Breast epithelium (tissue), 4 donors: ENCODE measurements at regions not wholly inside any gene's neighbourhood (a gene's known extent, or its start where the extent isn't known, plus 50 kb on each side); places are given as distances from the start of the nearest gene placed in this dataset.

Experiments
- DNase-seq, 2 donors: peaks; one replicate each; pipeline ENCODE4 v3.0.0-alpha.2; 2019; ENCODE audit warnings: low spot score in 2 of 2
- H3K27ac ChIP-seq, 2 donors: fragments of 200-600 bp; sonication (generic) in 1 of 2; one replicate each; pipeline ENCODE4 v1.5.1; 2016 to 2019; ENCODE audit warnings: mild to moderate bottlenecking in 1 of 2
- H3K27me3 ChIP-seq, 2 donors: fragments of 200-600 bp; sonication (generic) in 1 of 2; one replicate each; pipeline versions ENCODE4 v1.5.1 to v1.6.0; 2017 to 2019; ENCODE audit warnings: control low read depth in 1 of 2, mild to moderate bottlenecking in 1 of 2
- H3K36me3 ChIP-seq: fragments of 200-600 bp; one replicate; pipeline ENCODE4 v1.5.1; 2019
- H3K4me1 ChIP-seq, 2 donors: fragments of 200-600 bp; sonication (generic); one replicate each; pipeline ENCODE4 v1.5.1; 2016 to 2019; ENCODE audit warnings: control low read depth in 1 of 2
- H3K4me3 ChIP-seq, 3 donors: fragments of 200-600 bp; sonication (generic); 1 replicate in 2 of 3; 2 replicates in 1 of 3; pipeline ENCODE4 v1.5.1; 2016 to 2019; ENCODE audit warnings: mild to moderate bottlenecking in 3 of 3, moderate library complexity in 2 of 3
- H3K9me3 ChIP-seq, 2 donors: fragments of 200-600 bp; sonication (generic) in 1 of 2; one replicate each; pipeline ENCODE4 v1.5.1; 2016 to 2019; ENCODE audit warnings: control low read depth in 1 of 2
- POLR2A ChIP-seq: fragments of 450-650 bp; IDR thresholded peaks from one replicate; pipeline ENCODE4 v1.6.1; 2016; ENCODE audit warnings: antibody characterized with exemption, mild to moderate bottlenecking, moderate library complexity
- POLR2AphosphoS5 ChIP-seq, 3 donors: sonication (generic); formaldehyde crosslinking; IDR thresholded peaks; one replicate each; pipeline ENCODE4 v1.6.1; 2017; ENCODE audit warnings: antibody characterized with exemption in 3 of 3
- intact Hi-C: fragments of 100-400 bp; cut with DNase I; formaldehyde crosslinking; loops from one replicate; pipeline ENCODE4 v1.15.1; 2023; ENCODE audit warnings: low total_unique reads
- TF ChIP-seq, protein P1 (sequence below), 3 donors: fragments of 450-650 bp; IDR thresholded peaks; one replicate each; pipeline ENCODE4 v1.5.1; 2016 to 2017; ENCODE audit warnings: antibody characterized with exemption in 3 of 3, mild to moderate bottlenecking in 3 of 3, moderate library complexity in 3 of 3

DNA sequence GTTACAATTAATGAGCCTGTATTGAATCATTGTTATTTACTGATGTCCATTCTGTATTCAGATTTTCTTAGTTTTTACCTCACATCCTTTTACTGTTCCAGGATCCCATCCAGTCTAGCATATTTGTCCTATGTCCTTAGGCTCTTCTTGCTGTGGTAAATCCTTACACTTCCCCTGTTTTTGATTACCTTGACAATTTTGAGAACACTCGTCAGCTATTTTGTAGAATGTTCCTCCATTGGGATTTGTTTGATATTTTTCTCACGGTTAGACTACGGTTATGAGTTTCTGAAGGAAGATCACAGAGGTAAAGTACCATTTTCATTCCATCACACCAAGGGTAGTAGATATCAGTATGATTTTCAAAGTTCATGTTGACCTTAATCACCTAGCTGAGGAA is 202.3 kb downstream of the AKAIN1 start:
- H3K36me3 ChIP-seq: no peaks in the 10 kb centered on the region
- intact Hi-C loops: no loop called here
- no peak for TF ChIP-seq POLR2A
- TF ChIP-seq, protein P1, sequence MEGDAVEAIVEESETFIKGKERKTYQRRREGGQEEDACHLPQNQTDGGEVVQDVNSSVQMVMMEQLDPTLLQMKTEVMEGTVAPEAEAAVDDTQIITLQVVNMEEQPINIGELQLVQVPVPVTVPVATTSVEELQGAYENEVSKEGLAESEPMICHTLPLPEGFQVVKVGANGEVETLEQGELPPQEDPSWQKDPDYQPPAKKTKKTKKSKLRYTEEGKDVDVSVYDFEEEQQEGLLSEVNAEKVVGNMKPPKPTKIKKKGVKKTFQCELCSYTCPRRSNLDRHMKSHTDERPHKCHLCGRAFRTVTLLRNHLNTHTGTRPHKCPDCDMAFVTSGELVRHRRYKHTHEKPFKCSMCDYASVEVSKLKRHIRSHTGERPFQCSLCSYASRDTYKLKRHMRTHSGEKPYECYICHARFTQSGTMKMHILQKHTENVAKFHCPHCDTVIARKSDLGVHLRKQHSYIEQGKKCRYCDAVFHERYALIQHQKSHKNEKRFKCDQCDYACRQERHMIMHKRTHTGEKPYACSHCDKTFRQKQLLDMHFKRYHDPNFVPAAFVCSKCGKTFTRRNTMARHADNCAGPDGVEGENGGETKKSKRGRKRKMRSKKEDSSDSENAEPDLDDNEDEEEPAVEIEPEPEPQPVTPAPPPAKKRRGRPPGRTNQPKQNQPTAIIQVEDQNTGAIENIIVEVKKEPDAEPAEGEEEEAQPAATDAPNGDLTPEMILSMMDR (IDR thresholded peaks at IDR 0.05): no peak
- no peak for TF ChIP-seq POLR2AphosphoS5 (IDR thresholded peaks at IDR 0.05)
- H3K27ac ChIP-seq: no peak overlapping the region
- no peaks in the 10 kb centered on the region for H3K27me3 ChIP-seq
- peaks cover 12 to 38% of the 10 kb centered on the region in 2 donors for H3K9me3 ChIP-seq
- H3K4me3 ChIP-seq: no peak overlapping the region
- DNase-seq: no peak
- H3K4me1 ChIP-seq: no peaks in the 10 kb centered on the region

DNA sequence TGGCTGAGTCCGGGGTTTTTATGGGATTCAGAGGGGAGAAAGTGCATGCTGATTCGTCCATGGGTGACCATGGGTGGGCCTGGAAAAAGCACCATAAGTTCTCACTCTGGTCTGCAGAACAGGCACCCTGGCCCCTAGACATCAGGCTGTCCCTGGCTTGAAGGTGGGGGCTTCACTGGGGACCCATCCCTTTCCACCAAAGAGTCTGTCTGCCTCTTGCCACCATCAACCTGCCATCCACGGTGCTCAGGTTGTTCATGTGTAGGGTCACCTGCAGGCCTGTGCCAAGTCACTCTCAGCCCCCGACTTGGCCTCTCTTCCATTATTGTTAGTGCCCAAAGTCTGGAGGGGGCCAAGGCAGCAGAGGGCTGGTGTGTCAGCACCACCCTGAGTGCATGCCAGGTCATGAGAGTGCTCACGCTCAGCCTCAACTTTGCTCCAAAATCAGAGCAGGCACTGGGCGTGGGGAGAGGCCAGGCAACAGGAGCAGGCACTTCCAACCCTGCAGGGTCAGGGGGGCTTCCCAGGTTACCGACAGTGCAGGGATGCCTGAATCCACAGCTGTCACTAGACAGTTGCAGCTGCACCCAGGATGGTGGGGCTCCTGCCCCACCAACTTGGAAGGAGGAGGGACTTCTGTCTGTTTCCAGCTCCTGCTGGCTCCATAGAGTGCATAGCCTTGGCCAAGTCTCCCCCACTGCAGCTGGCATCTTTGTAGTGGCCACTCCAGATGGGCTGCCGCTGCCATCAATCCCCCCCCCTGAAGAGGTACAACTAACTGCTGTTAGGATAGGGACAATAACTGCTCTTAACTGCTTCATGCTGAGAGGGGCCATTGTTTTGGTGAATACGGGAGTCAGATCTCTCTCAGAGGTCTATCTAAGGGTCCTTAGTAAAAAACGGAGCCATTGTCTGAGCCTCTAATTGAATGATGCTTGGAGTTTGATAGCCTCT is 209.3 kb downstream of the AKAIN1 start:
- TF ChIP-seq, protein P1 (IDR thresholded peaks at IDR 0.05): no peak
- TF ChIP-seq POLR2A (no peak), POLR2AphosphoS5 (IDR thresholded peaks at IDR 0.05) (no peak)
- H3K4me1 ChIP-seq: no peaks in the 10 kb centered on the region
- H3K4me3 ChIP-seq: no peak overlapping the region
- H3K27me3 ChIP-seq: no peaks in the 10 kb centered on the region
- H3K9me3 ChIP-seq: peaks cover 9 to 49% of the 10 kb centered on the region in 2 donors
- no peak overlapping the region for H3K27ac ChIP-seq
- H3K36me3 ChIP-seq: no peaks in the 10 kb centered on the region
- DNase-seq: no peak
- intact Hi-C loops: no loop called here

DNA sequence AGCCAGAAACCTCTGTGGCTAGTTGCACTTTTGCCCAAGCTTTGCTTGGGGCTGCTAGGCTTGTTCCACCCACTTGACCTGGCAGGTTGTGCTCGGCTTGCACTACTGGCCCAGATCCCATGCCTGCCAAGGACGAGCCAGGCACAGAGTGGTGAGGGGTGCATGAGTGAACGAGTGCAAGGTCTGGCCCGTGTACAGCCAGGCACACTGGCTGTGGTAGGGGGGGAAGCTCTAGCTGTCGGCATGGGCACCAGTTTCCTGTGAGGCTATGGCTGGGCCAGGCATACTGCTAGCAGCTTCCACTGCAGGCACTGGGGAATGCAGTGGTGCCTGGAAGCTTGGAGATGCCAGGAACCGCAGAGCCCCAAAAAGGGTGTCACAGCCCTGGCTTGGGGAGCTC is 210.4 kb downstream of the AKAIN1 start:
- no peak for DNase-seq
- TF ChIP-seq, protein P1 (IDR thresholded peaks at IDR 0.05): no peak
- TF ChIP-seq POLR2A (no peak), POLR2AphosphoS5 (IDR thresholded peaks at IDR 0.05) (no peak)
- no peaks in the 10 kb centered on the region for H3K27me3 ChIP-seq
- no peak overlapping the region for H3K27ac ChIP-seq
- H3K9me3 ChIP-seq: peaks cover 0 to 44% of the 10 kb centered on the region in 2 donors
- no peak overlapping the region for H3K4me3 ChIP-seq
- intact Hi-C loops: no loop called here
- no peaks in the 10 kb centered on the region for H3K4me1 ChIP-seq
- no peaks in the 10 kb centered on the region for H3K36me3 ChIP-seq

DNA sequence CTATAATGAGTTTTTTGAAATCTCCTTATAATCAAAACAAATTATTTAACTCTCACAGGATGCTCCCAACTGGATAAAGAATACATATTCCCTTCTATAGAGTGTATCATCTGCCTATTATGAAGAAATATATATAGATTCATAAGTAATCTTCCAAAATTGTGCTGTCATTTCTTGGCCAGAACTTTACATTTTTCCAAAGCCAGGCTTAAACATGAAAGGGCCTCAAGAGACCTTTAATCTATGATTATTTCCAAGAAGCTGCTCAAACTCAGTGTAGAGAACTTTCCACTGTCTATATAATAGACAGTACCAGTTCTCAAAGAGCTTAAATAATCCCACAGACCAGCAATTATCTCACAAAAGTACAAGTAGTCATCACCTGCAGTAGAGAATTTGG is 211.0 kb downstream of the AKAIN1 start:
- Histone ChIP-seq H3K9me3 (peaks cover 0 to 38% of the 10 kb centered on the region in 2 donors), H3K27me3 (no peaks in the 10 kb centered on the region), H3K36me3 (no peaks in the 10 kb centered on the region), H3K4me3 (no peak overlapping the region), H3K4me1 (no peaks in the 10 kb centered on the region), H3K27ac (no peak overlapping the region)
- TF ChIP-seq, protein P1 (IDR thresholded peaks at IDR 0.05): no peak
- TF ChIP-seq POLR2AphosphoS5 (IDR thresholded peaks at IDR 0.05) (no peak), POLR2A (no peak)
- intact Hi-C loops: no loop called here
- DNase-seq: no peak

DNA sequence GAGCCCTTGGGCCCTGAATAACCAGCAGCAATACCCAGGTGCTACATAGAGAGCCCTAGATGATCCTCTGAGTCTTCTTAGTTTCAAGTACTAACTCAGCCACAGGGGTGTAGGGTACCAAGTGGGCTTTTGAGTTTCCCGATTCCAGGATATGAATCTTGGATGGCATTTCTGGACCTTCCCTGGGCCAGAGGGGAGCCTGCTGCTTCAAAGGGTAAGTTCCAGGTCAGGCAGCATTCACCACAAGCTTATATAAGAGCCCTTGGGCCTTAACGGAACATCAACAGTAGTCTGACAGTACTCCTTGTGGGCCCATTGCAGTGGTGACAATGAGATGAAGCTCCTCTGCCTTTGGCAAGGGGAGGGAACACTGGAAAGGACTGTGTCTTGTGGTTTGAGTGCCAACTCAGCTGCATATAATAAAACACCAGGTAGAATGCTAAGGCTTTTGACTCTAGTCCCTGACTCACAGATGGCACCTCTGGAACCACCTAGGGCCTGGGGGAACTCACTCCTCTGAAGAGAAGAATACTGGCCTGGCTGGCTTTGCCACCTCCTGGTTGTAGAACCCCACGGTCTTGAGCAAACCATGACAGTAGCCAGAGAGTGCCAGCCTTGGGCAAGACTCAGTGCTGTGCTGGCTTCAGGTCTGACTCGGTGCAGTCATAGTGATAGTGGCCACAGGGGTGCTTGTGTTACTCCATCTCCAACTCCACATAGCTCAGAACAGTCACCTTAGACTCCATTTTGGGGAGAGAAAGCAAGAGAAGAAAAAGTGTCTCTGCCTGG is 235.7 kb downstream of the AKAIN1 start:
- Histone ChIP-seq H3K9me3 (no peaks in the 10 kb centered on the region), H3K4me1 (no peaks in the 10 kb centered on the region), H3K36me3 (no peaks in the 10 kb centered on the region), H3K4me3 (no peak overlapping the region), H3K27ac (no peak overlapping the region), H3K27me3 (no peaks in the 10 kb centered on the region)
- no peak for DNase-seq
- TF ChIP-seq POLR2A: no peak
- no peak for TF ChIP-seq POLR2AphosphoS5 (IDR thresholded peaks at IDR 0.05)
- TF ChIP-seq, protein P1 (IDR thresholded peaks at IDR 0.05): no peak
- intact Hi-C loops: loop anchor here (5.0 kb wide), 1 partner anchor 1226 kb away; no protein-coding TSS in a partner anchor
